ENCODE measurements at regions not wholly inside any gene's neighbourhood (a gene's known extent, or its start where the extent isn't known, plus 50 kb on each side); places are given as distances from the start of the nearest gene placed in this dataset.

DNA sequence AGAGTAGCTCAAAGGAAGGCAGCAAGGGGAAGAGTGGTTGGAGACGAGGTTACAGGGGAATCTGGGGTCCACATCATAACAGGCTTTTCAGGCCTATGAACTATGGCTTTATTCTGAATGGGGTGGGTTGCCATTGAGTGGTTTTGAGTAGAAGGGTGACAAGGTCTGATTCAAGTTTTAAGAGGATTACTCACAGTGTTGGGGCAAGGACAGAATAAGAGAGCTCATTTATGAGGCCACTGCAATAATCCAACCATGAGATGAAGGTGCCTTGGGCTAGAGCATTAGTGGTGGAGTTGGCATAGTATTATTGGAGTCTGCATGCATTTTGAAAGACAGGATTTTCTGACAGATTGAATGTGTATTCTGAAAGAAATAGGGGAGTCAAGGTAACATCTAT is 315.9 kb downstream of the RNF144A start:
- TF ChIP-seq, protein P1, sequence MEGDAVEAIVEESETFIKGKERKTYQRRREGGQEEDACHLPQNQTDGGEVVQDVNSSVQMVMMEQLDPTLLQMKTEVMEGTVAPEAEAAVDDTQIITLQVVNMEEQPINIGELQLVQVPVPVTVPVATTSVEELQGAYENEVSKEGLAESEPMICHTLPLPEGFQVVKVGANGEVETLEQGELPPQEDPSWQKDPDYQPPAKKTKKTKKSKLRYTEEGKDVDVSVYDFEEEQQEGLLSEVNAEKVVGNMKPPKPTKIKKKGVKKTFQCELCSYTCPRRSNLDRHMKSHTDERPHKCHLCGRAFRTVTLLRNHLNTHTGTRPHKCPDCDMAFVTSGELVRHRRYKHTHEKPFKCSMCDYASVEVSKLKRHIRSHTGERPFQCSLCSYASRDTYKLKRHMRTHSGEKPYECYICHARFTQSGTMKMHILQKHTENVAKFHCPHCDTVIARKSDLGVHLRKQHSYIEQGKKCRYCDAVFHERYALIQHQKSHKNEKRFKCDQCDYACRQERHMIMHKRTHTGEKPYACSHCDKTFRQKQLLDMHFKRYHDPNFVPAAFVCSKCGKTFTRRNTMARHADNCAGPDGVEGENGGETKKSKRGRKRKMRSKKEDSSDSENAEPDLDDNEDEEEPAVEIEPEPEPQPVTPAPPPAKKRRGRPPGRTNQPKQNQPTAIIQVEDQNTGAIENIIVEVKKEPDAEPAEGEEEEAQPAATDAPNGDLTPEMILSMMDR (IDR thresholded peaks at IDR 0.05; ENCODE audit: low read length, missing control alignments), result no peak
- no peak overlapping the region for H3K4me3 ChIP-seq (replicated peaks; ENCODE audit: low read depth, low read length)
- no peak for DNase-seq (ENCODE audit: low read depth)

- no peak for DNase-seq (ENCODE audit: low read depth)
- TF ChIP-seq, protein P1 (IDR thresholded peaks at IDR 0.05; ENCODE audit: low read length, missing control alignments), result no peak
- H3K4me3 ChIP-seq (replicated peaks; ENCODE audit: low read depth, low read length), result no peak overlapping the region
These were observed 320.3 kb downstream of the RNF144A start for GRCh38 chr2:7237466-7237865.

DNA sequence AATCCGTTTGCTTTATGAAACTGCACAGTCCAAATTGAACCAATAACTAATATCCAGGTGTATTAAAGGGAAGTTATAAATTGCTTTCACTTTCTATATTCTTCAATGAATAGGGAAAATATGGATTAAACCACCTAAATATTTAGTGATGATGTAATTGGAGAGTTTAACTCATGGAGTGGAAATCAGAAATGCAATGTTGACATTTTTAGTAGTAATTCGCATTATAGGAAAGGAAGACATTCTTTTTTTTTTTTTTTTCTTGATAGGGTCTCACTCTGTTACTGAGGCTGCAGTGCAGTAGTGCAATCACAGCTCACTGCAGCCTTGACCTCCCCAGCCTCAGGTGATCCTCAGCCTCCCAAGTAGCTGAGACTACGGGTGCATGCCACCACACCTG is 321.9 kb downstream of the RNF144A start:
- TF ChIP-seq, protein P1 (IDR thresholded peaks at IDR 0.05; ENCODE audit: low read length, missing control alignments), result no peak

DNA sequence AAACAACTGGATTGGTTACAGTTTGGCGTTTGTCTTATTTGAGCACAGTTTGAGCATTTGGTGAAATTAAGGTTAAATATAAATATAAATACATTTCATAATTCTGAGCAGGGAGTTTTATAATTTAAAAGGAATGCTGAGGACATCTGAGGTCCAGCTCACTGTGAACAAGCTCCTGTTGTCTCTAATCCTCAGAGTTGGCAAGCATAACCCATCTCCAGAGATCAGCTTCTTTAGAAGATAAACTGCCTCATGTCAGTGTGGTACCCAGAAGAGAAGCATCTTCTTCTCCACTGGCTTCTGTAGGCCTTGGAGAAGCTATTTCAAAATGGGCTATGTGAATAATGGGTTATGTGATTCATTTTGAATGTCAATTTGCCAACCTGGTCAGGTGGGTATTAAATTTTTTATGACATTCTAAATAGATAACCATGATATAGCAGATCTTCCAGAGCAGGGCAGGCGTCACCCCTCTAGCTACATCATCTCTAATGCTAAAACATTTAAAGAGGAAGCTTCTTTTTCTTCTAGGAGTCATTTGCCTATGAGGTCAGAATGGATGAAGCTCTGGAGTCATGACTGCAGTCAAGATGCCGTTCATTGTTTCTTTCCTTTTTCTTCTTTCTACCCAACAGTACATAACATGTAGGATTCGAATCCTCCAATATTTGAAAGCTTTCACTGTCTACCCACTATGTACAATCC is 324.0 kb downstream of the RNF144A start:
- no peak for DNase-seq (ENCODE audit: low read depth)
- TF ChIP-seq, protein P1 (IDR thresholded peaks at IDR 0.05; ENCODE audit: low read length, missing control alignments), result no peak
- H3K4me3 ChIP-seq (replicated peaks; ENCODE audit: low read depth, low read length), result no peak overlapping the region

More for the DNA sequence above, 321.9 kb downstream of the RNF144A start:
- no peak for DNase-seq (ENCODE audit: low read depth)
- no peak overlapping the region for H3K4me3 ChIP-seq (replicated peaks; ENCODE audit: low read depth, low read length)

GRCh38 chr2:7242189-7242867 is 325.1 kb downstream of the RNF144A start:
- DNase-seq (ENCODE audit: low read depth), result no peak
- no peak overlapping the region for H3K4me3 ChIP-seq (replicated peaks; ENCODE audit: low read depth, low read length)
- TF ChIP-seq, protein P1 (IDR thresholded peaks at IDR 0.05; ENCODE audit: low read length, missing control alignments), result no peak

- TF ChIP-seq, protein P1 (IDR thresholded peaks at IDR 0.05; ENCODE audit: low read length, missing control alignments), result no peak
- no peak for DNase-seq (ENCODE audit: low read depth)
- H3K4me3 ChIP-seq (replicated peaks; ENCODE audit: low read depth, low read length), result no peak overlapping the region
These were observed 326.1 kb downstream of the RNF144A start for GRCh38 chr2:7243276-7243675.

All from fibroblast of pulmonary artery (primary cell).